ENCODE measurements at regions not wholly inside any gene's neighbourhood (a gene's known extent, or its start where the extent isn't known, plus 50 kb on each side); places are given as distances from the start of the nearest gene placed in this dataset.
A peak's percentile ranks its signal among the peaks of the same experiment; 100 is the strongest.

GRCh38 chr4:89665662-89666061 lies 171.3 kb downstream of the SNCA start:
- no peak for DNase-seq

DNA sequence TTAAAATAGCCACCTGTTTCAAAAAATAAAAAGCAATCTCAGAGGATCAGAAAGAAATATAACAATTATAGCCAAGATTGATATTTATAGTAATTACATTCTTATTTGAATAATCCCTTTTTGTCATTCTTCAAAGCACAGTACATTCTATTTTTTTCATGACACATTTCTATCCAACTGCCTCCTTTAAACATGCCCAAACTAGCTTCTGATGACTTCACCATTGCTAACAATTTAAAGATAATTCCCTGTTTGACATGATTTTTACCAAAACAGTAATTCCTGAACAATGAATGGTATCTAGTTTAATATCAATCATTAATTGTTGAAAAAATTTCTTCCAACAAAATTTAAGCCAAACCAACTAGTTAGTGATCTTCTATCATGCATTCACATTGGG lies 172.4 kb downstream of the SNCA start:
- DNase-seq = no peak

DNA sequence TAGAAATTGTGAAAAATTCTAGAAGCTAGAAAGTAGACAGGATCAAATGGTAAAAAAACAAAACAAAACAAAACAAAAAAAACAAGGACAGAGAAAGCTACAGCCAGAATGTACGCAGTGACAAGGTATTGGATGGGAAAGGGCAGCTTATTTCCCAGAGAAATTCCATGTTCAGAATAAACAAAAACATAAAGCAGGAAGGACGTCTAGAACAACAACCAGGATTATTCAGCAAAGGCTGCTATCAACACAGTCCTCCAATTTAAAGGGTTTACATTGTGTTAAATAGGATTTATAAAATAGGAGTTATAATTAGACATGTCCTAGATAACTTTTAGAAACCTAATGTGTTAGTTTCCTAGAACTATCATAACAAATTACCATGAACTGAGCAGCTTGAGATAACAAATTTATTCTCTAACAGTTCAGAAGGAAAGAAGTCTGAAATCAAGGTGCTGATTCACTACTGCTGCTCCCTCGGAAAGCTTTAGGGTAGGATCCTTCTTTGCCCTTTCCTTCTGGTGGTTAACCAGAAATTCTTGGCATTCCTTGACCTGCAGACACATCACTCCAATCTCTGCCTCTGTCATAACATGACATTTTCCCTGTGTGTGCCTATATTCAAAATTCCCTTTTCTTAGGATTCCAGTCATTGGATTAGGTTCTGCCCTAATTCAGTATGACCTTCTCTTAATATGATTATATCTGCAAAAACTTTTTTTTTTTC lies 175.6 kb downstream of the SNCA start:
- no peak for DNase-seq

DNA sequence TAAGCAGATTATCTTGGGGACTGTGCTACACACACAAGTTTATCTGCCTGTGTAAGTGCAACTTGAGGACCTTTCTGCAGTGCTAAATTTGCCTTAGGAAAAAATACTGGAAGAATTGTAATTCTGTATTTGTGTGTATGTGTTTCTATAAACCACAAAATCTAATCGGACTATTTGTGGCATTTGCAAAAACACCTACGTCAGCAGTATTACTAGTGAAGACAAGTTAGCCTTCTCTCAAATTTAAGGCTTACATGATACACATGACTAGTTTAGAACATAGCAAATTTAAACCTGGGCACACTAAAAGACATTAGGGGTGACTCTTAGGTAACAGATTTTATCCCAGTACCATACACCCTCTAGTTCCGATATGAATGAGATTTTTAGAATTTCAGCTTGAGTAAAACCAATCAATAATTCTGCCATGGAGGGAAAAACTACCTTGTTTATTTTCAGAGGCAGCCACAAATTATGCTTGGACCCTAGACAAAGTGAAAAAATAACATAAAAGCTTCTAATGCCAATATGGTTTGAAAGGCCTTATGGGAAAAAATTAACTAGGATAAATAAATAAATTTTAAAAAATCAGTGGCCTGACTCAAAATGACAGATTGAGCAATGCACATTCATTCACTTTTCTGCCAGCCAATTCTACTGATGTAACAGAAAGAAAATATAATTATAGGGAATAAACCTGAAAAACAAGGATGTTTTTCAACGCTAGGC lies 176.4 kb downstream of the SNCA start:
- no peak for DNase-seq

GRCh38 chr4:89658701-89659024 lies 178.3 kb downstream of the SNCA start:
- DNase-seq = no peak

- no peak for DNase-seq
These were observed 178.8 kb downstream of the SNCA start for GRCh38 chr4:89657931-89658700.

DNA sequence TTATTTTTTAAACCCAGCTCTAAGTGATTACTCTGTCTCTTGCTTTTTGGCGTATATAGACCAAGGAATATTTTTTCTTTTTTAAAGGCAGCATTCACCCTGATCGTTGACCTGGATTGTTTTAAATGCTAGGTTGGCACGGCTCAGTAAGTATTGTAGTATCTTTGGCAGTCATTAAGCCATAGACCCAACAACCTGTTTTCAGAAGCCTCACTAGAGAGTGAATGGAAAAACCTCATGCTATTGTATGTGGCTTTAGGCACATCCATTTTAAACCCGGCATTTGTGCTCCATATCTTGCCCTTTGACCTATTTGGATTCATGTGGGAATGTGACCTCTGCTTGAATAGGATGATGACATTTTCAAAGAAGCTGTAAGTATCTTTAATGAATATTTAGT lies 183.9 kb downstream of the SNCA start:
- no peak for DNase-seq

- no peak for DNase-seq
These were observed 191.5 kb downstream of the SNCA start for GRCh38 chr4:89645482-89645881.

- no peak for DNase-seq
These were observed 195.6 kb downstream of the SNCA start for GRCh38 chr4:89641367-89641687.

- DNase-seq = peak in 1 of 4 experiments; percentile 1
These were observed 196.2 kb downstream of the SNCA start for GRCh38 chr4:89640620-89641366.

DNA sequence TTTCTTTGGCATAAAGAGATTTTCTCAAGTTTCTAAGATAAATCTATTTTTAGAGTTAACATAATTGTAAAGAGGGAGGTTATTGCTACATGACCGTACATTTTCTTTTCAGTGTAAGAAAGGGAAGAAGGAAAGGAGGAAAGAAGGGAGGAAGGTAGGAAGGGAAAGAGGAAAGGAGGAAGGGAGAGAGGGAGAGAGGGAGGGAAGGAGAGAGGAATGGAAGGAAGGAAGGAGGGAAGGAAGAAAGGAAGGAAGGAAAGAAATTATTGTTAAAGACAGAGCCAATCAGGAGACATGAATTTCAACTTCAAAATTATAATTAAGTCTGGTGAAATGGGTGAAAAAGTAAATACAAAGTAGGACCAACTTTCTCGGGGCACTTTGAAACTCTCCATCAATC lies 197.6 kb downstream of the SNCA start:
- no peak for DNase-seq

GRCh38 chr4:89625599-89626293 lies 211.2 kb downstream of the SNCA start:
- DNase-seq = no peak

- DNase-seq = no peak
These were observed 217.6 kb downstream of the SNCA start for GRCh38 chr4:89619206-89619962.

DNA sequence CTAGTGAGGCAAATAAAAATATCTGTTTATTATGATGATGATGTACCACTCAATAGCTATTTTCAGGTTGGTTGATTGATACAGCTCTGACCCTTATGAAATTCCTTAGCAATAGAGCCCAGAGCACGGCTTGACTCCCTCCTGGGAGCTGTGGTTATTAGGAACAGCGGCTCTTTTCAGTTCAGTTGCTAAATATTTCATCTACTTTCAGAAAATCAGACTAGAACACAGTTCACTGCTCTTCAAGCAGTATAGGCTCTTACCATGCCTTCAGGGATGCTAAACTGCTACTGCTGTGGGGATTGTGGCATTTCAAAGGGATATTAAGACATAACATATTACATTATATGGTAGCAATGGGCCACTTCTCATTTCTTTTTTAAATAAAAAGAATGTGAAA lies 218.8 kb downstream of the SNCA start:
- no peak for DNase-seq

- DNase-seq = no peak
These were observed 219.6 kb downstream of the SNCA start for GRCh38 chr4:89617317-89617716.

DNA sequence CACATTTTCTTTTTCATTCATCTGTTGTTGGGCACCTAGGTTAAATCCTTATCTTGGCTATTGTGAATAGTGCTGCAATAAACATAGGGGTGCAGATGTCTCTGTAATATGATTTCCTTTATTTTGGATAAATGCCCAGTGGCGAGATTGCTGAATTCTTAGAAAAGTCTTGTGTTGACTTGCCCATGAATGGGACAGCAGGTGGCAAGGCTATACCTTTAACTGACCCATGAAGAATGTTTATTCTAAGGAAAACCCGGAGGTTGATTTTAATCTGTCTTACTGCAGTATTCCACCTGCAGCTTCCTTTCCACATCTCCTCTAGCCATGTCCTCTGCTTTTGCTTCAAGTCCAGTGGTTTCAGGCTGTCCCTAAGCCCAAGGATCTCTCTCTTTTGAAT lies 220.6 kb downstream of the SNCA start:
- no peak for DNase-seq

DNA sequence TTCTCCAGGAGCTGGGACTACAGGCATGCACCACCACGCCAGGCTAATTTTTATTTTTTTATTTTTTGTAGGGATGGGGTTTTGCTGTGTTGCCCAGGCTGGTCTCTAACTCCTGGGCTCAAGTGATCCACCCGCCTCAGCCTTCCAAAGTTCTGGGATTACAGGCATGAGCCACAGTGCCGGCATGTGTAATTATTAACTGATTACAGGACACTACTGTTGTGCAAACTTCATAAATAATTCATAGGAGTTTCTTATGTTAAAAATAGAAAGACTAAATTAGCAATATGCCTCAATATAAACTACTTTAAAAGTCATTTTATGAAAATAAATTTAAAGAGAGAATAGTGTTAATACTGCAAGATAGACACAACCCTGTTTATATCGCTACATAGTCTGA lies 221.9 kb downstream of the SNCA start:
- DNase-seq = no peak

DNA sequence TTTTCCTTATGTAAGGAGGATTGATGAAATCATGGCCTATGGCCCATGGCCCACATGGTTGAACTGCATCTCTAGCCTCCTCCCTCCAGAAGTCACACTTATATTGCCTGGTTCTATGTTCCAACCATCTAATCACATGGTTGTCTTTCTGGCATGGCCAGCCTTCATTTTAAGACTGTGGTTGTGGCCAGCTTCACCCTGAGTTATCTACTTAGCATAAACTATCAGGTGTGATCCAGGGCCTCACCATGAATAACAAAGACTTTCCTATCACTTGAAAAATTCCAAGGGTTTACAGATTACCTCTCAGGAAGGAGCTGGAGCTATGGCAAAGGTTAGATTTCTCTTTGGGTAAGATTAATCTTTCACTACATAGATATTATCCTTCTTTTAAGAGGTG lies 222.8 kb downstream of the SNCA start:
- no peak for DNase-seq

DNA sequence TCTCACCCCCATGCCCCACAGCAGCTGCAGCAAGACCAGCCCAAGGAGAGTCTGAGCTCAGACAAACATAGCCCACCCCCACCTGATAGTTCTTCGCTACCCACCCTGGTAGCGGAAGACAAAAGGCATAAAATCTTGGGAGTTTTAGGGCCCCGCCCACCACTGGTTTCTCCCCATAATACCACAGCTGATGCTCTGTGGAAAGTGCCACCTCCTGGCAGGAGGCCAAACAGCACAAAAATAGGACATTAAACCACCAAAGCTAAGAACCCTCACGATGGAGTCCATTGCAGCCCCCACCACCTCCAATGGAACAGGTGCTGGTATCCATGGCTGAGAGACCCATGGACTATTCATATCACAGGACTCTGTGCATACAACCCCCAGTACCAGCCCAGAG lies 226.7 kb downstream of the SNCA start:
- no peak for DNase-seq

DNA sequence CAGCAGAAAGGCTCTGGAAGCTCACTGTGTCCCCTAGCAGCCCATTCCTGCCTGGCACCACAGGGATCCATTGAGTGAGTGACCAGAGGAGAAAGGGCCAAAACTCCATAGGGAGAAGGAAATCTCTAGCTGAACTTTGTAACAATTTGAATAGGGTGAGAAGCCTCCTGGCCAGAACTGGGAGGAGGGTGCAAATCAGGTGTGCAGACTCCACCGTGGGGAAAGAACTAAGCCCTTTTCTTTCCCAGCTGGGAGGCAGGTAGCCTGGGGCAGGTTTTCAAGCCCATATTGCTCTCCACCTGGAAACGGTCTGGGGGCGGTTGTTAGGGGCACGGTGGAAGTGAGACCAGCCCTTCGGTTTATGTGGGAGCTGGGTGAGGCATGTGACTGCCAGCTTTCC lies 227.2 kb downstream of the SNCA start:
- DNase-seq = no peak

DNA sequence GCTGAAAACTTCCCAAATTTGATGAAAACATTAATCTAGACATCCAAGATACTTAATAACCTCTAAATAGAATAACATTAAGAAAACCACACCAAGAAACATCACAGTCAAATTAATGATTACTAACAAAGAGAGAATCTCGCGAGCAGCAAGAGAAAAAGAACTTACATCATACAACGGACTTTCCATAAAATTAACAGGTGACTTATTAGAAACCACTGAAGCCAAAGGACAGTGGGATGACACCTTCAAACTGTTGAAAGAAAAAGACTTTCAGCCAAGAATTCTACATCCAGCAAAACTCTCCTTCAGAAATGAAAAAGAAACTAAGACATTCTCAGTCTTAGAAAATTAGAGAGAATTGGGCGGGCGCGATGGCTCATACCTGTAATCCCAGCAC lies 232.0 kb downstream of the SNCA start:
- no peak for DNase-seq

DNA sequence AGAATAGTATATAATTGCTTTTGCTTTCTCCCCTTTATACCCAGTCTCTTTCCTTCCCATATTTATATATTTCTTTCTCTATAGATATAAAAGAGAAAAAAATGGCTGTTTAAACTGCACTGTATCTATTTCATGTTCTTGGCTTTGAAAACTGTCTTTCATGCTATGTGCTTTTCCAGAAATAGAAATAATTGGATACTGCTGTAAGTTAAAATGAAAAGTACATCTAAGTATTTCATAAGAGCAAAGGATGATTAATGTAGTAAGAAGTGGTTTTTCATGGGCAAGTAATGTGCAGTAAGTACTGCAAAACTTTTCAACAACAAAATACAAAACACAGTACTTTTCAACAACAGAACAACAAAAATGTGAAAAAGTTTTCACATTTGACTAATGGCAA lies 237.9 kb downstream of the SNCA start:
- no peak for DNase-seq
